ENCODE measurements at regions not wholly inside any gene's neighbourhood (a gene's known extent, or its start where the extent isn't known, plus 50 kb on each side); places are given as distances from the start of the nearest gene placed in this dataset.
"Not testable (repeated sequence)": the region's sequence is repeated elsewhere in the genome, so short reads cannot be mapped to it uniquely, and the experiment has no call there.

GRCh38 chr4:32697281-32697814, 1977.2 kb downstream of the PCDH7 start:
- H3K36me3 ChIP-seq = no peaks in the 10 kb centered on the region
- H3K27ac ChIP-seq = no peak overlapping the region
- H3K9me3 ChIP-seq = no peaks in the 10 kb centered on the region
- H3K4me3 ChIP-seq = no peak overlapping the region
- H3K27me3 ChIP-seq = no peaks in the 10 kb centered on the region
- no peaks in the 10 kb centered on the region for H3K4me1 ChIP-seq
- intact Hi-C loops (cut with DNase I; ENCODE audit: low total_unique reads) = no loop called here
- TF ChIP-seq POLR2A (IDR thresholded peaks at IDR 0.05) (no peak), CTCF (IDR thresholded peaks at IDR 0.05) (no peak), POLR2AphosphoS5 (IDR thresholded peaks at IDR 0.05) (no peak)
- no peak for DNase-seq (ENCODE audit: low spot score in 2 of 2)

- intact Hi-C loops (cut with DNase I; ENCODE audit: low total_unique reads) = no loop called here
- Histone ChIP-seq H3K4me1 (no peaks in the 10 kb centered on the region), H3K36me3 (no peaks in the 10 kb centered on the region), H3K27ac (no peak overlapping the region), H3K27me3 (no peaks in the 10 kb centered on the region), H3K4me3 (no peak overlapping the region), H3K9me3 (no peaks in the 10 kb centered on the region)
- no peak for TF ChIP-seq POLR2AphosphoS5 (IDR thresholded peaks at IDR 0.05)
- no peak for TF ChIP-seq CTCF (IDR thresholded peaks at IDR 0.05)
- TF ChIP-seq POLR2A (IDR thresholded peaks at IDR 0.05) = no peak
- DNase-seq (ENCODE audit: low spot score in 2 of 2) = no peak
These were observed 1980.7 kb downstream of the PCDH7 start for GRCh38 chr4:32700838-32701237.

GRCh38 chr4:32706893-32707292, 1986.7 kb downstream of the PCDH7 start:
- Histone ChIP-seq H3K4me3 (no peak overlapping the region), H3K9me3 (no peaks in the 10 kb centered on the region), H3K27me3 (no peaks in the 10 kb centered on the region), H3K36me3 (no peaks in the 10 kb centered on the region), H3K27ac (no peak overlapping the region), H3K4me1 (no peaks in the 10 kb centered on the region)
- TF ChIP-seq POLR2A (IDR thresholded peaks at IDR 0.05) (no peak), POLR2AphosphoS5 (IDR thresholded peaks at IDR 0.05) (no peak), CTCF (IDR thresholded peaks at IDR 0.05) (no peak)
- DNase-seq (ENCODE audit: low spot score in 2 of 2) = no peak
- intact Hi-C loops (cut with DNase I; ENCODE audit: low total_unique reads) = no loop called here

- intact Hi-C loops (cut with DNase I; ENCODE audit: low total_unique reads); H3K27ac ChIP-seq; H3K27me3 ChIP-seq; H3K9me3 ChIP-seq; H3K4me3 ChIP-seq; H3K36me3 ChIP-seq; DNase-seq (ENCODE audit: low spot score in 2 of 2); H3K4me1 ChIP-seq: not testable (repeated sequence)
These were observed 1996.0 kb downstream of the PCDH7 start for GRCh38 chr4:32716090-32716620.

GRCh38 chr4:32735856-32736590, 2015.9 kb downstream of the PCDH7 start:
- Histone ChIP-seq H3K9me3 (peaks cover 0 to 3% of the 10 kb centered on the region in 2 donors), H3K27ac (no peak overlapping the region)

More at GRCh38 chr4:32735856-32736590, 2015.9 kb downstream of the PCDH7 start:
- DNase-seq (ENCODE audit: low spot score in 2 of 2) = no peak
- H3K4me1 ChIP-seq = no peaks in the 10 kb centered on the region
- H3K36me3 ChIP-seq = no peaks in the 10 kb centered on the region
- TF ChIP-seq POLR2A (IDR thresholded peaks at IDR 0.05) = no peak
- TF ChIP-seq POLR2AphosphoS5 (IDR thresholded peaks at IDR 0.05) = no peak
- no peak for TF ChIP-seq CTCF (IDR thresholded peaks at IDR 0.05)
- no peaks in the 10 kb centered on the region for H3K27me3 ChIP-seq
- no peak overlapping the region for H3K4me3 ChIP-seq
- intact Hi-C loops (cut with DNase I; ENCODE audit: low total_unique reads) = no loop called here
